ENCODE measurements at regions not wholly inside any gene's neighbourhood (a gene's known extent, or its start where the extent isn't known, plus 50 kb on each side); places are given as distances from the start of the nearest gene placed in this dataset.

- H3K9me3 ChIP-seq (ENCODE audit: control insufficient read depth, insufficient read depth, low read depth, low read length), result no peaks in the 10 kb centered on the region
- no peaks in the 10 kb centered on the region for H3K27me3 ChIP-seq (ENCODE audit: control insufficient read depth, insufficient read depth, low read length)
- ATAC-seq (peak; percentile 33), DNase-seq (ENCODE audit: low read depth, low spot score) (peak; percentile 69)
- in situ Hi-C loops (cut with HindIII; ENCODE audit: low pct_unique_long_range_greater_than_20kb, low sequenced_read_pairs), result no loop called here
- TF ChIP-seq TCF7L2 (IDR thresholded peaks at IDR 0.05; ENCODE audit: low read depth, low read length) (peak; percentile 34; the same call in 1 of the 2 replicates), POLR2AphosphoS5 (IDR thresholded peaks at IDR 0.05; ENCODE audit: low read depth, low read length) (peak; percentile 77; the same call in 1 of the 2 replicates), SIN3A (IDR thresholded peaks at IDR 0.05; ENCODE audit: borderline replicate concordance, insufficient read depth, low read depth, low read length) (no peak), CTCF (IDR thresholded peaks at IDR 0.05) (no peak), REST (IDR thresholded peaks at IDR 0.05; ENCODE audit: insufficient read depth in 1 of 2, low read depth in 2 of 2, low read length in 1 of 2) (0 out of 4 replicates have a peak, but pooled peaks of 1 of the 2 experiments have one; percentile 5)
- no TSS peak for BruUV-seq (replicated peaks)
- H3K36me3 ChIP-seq (ENCODE audit: control insufficient read depth, insufficient read depth, low read length), result no peaks in the 10 kb centered on the region
- ChIA-PET CTCF (interaction anchor here (0.7 kb wide), 1 partner anchor 351 kb away, joined by 4 read pairs; no protein-coding TSS in a partner anchor), POLR2A (interaction anchor here (0.6 to 4.8 kb wide), 6 partner anchors 10 to 942 kb away, joined by 3 to 46 read pairs (median 4); a partner anchor contains a TSS)
- H3K4me1 ChIP-seq (ENCODE audit: control insufficient read depth, insufficient read depth, low read length), result peaks cover 22% of the 10 kb centered on the region
- H3K4me3 ChIP-seq (ENCODE audit: low read depth in 2 of 2, low read length in 2 of 2), result peak overlapping the region; percentile 65 to 83
- peak overlapping the region; percentile 93 for H3K27ac ChIP-seq (ENCODE audit: low read length)
- intact Hi-C loops (cut with micrococcal nuclease; ENCODE audit: unreplicated experiment), result no loop called here
Measured at GRCh38 chr6:26205161-26205624, 118.0 kb downstream of the HFE start.

- no peak for TF ChIP-seq CTCF (IDR thresholded peaks at IDR 0.05)
- TF ChIP-seq POLR2AphosphoS5 (IDR thresholded peaks at IDR 0.05; ENCODE audit: low read depth, low read length), result peak; percentile 72; the same call in 1 of the 2 replicates
- BruUV-seq (replicated peaks), result no TSS peak
- no peak for DNase-seq (ENCODE audit: low read depth, low spot score)
- no peak for ATAC-seq
- POLR2A ChIA-PET, result interaction anchor here (0.6 to 4.8 kb wide), 6 partner anchors 10 to 941 kb away, joined by 3 to 46 read pairs (median 4); a partner anchor contains a TSS
- Histone ChIP-seq H3K9me3 (ENCODE audit: control insufficient read depth, insufficient read depth, low read depth, low read length) (no peaks in the 10 kb centered on the region), H3K36me3 (ENCODE audit: control insufficient read depth, insufficient read depth, low read length) (no peaks in the 10 kb centered on the region), H3K27me3 (ENCODE audit: control insufficient read depth, insufficient read depth, low read length) (no peaks in the 10 kb centered on the region), H3K4me3 (ENCODE audit: low read depth in 2 of 2, low read length in 2 of 2) (peak overlapping the region; percentile 65 to 83), H3K4me1 (ENCODE audit: control insufficient read depth, insufficient read depth, low read length) (peaks cover 22% of the 10 kb centered on the region), H3K27ac (ENCODE audit: low read length) (peak overlapping the region; percentile 93)
- intact Hi-C loops (cut with micrococcal nuclease; ENCODE audit: unreplicated experiment) (no loop called here), in situ Hi-C loops (cut with HindIII; ENCODE audit: low pct_unique_long_range_greater_than_20kb, low sequenced_read_pairs) (no loop called here)
- CTCF ChIA-PET, result no interaction called here
Measured at GRCh38 chr6:26205625-26206574, 118.7 kb downstream of the HFE start.
